ENCODE measurements at regions not wholly inside any gene's neighbourhood (a gene's known extent, or its start where the extent isn't known, plus 50 kb on each side); places are given as distances from the start of the nearest gene placed in this dataset.
A peak's percentile ranks its signal among the peaks of the same experiment; 100 is the strongest.
"Not testable (repeated sequence)": the region's sequence is repeated elsewhere in the genome, so short reads cannot be mapped to it uniquely, and the experiment has no call there.

DNA sequence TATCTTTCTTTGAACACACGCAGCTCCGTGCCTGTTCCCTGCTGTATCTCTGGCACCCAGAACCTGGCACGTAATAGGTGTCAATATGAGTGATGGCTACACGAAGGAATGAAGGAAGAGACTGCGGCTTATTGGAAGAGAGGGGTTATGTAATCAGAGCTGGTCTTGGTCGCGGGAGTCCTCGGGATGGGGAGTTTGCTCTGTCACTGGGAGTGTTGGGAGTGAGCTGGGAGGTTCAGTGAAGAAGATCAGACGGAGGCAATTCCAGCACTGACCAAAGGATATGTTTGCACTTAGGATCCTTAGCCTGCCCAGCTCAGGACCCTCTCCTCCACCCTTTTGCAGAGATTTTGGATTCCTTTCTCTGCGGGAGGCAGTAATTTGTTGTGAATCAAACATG is 709.1 kb downstream of the PTPRU start:
- DNase-seq = no peak

DNA sequence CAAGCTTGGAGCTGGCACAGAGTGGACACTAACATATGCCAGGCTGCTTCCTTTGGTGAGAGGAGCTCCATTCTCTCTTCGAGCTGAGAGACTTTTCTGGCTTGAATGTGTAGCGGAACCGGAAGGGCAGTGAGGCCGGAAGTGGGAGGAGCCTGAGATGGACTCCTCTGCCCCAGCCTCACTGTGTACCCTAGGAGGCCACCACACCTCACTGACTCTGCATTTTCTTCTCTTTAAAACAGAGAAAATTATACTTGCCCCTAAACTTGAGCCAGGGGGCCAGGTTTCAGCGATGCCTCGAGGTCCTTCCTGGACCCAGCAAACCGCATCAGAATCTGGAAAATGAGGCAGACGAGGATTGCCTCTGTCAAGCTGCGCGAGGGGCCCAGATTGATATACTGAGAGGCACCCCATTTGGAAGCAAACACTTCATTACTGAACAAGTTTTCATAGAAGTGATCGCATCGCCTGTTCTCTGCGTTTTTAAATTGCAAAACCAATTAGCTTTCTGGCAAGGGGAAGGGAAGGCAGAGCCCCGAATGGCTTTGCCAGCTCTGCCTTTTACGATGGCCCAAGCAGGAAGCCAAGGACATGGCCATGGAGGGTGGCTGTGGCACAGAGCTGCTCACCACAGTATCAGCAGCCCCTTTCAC is 708.1 kb downstream of the PTPRU start:
- DNase-seq = peak; percentile 20 to 51

DNA sequence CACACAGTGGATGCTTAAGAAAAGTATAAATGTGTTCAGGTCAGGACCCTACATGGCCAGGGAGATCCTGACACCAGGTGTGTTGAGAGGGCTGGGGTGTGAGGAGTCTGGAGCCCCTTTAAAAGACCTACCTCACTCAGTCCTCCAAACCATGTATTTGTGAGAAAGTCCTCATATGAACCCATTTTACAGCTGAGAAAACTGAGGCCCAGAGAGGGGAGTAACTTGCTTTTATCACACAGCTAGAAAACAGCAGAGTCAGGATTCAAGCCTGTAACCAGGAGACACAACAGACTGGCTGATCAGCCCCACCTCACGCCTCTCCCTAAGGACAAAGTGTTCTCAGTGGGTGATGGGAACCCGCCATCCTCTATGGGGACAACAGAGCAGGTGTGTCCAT is 706.7 kb downstream of the PTPRU start:
- no peak for DNase-seq

DNA sequence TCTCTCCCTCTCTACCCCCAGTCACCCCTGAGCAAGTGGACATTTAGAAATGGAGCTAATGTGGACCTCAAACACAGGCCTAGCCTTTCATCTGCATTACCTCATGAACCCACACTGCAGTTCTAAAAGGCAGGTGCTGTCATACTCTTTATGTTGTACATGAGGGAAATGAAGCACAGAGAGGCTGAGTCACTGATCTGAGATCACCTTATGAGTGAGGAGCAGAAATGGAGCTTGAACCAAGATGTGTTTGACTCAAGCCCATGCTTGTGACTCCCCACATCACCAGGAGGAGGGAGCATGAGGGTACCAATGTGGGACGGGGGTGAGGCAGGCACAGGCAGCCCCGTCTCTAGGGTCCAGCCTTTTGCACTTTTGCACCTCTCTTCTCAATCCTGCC is 702.8 kb downstream of the PTPRU start:
- no peak for DNase-seq

DNA sequence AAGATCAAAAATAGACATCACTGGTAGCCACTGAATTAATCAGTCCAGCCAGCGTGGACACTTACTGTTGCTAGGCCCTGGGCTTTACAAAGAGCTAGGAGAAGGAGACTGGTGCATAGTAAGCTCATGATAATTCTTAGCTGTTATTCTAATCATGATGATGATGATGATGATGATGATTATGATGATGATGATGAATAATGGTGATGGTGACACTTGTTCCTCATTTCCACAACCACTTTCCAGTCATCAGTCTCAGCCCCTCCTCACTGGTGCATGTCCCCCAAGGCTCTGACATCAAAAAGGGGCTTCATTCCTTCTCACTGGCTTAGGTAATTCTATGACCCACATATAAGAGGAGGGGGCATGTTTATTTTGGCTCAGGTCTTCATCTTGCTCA is 701.0 kb downstream of the PTPRU start:
- no peak for DNase-seq

DNA sequence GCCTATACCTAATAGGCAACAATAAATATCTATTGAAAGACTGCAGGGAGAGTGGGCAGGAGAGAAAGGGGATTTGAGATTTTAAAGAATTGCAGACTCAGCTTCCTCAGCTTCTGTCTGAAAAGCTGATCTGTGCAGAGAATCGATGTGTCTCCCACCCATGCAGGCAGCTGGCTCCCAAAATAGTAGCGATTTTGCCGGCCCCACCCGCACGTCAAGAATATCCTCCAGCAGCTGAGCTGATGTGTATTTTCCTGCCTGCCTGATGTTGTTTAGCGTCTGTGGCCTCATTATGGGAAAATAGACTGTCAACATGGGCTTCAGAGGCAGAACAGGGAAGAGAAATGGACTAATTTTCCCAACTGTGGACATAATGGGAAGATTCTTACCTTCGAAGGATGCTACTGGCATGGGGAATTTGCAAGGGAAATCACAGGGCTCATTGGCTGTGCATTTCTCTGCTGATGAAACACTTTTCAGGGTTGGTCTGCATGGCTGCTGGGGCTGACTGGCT is 699.8 kb downstream of the PTPRU start:
- no peak for DNase-seq

DNA sequence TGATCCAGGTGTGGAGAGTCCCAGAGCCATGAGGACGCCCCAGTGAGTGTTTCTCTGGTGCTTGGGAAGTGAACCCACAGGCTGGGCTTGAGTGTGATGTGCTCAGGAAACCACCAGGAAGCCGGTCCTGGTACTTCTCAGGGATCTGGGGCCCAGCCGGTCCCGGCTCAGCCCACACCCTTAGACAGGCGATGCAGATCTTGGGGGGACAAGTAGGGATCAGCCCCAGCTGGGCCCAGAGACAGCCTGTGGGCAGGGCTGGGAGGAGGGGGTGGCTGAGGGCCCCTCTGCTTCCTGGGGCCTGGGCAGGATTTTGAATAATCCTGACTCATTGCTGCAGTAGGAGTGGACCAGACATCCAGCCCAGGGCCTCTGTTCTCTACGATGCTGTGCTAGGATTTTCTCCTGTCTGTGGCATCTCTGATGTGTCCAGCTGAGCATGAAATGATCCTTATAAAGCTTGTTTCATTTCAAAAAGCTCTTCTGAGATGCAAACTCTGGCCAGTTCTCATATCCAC is 698.0 kb downstream of the PTPRU start:
- DNase-seq = no peak

DNA sequence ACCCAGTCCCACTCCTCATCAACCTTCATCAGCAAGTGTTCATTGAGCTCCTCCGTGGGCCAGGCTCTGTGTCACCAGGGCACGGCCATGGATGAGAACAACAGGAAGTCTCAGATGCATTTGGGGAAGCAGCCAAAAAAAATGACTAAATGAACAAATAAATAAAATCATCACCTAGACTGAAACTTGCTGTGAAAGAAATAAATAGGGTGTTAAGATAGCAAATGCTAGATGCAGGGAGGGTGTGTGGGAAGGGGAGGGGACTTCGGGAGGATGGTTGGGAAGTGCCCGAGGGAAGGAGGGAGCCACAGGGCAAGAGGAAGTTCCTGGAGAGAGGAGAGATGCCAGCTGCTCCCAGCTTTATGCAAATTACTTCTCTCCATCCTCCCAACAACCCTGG is 696.7 kb downstream of the PTPRU start:
- no peak for DNase-seq

DNA sequence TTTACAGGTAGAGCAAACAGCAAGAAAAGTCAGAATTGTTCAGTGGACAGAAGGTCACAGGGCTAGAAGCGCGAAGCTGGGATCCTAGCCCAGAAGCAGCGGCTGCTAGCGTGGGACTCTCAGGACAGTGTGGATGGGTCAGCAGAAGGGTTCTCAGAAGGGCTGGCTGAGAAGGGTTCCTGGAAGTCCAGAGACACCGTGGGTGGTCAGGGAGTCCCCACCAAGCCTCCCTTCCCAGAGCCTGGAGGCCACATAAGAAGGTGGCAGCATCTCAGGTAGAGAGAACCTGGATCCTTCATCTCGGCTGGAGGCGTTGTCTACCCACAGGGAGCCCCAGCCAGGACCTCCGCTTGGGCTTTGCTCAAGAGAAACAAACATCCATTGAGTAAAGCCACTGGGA is 696.3 kb downstream of the PTPRU start:
- no peak for DNase-seq

DNA sequence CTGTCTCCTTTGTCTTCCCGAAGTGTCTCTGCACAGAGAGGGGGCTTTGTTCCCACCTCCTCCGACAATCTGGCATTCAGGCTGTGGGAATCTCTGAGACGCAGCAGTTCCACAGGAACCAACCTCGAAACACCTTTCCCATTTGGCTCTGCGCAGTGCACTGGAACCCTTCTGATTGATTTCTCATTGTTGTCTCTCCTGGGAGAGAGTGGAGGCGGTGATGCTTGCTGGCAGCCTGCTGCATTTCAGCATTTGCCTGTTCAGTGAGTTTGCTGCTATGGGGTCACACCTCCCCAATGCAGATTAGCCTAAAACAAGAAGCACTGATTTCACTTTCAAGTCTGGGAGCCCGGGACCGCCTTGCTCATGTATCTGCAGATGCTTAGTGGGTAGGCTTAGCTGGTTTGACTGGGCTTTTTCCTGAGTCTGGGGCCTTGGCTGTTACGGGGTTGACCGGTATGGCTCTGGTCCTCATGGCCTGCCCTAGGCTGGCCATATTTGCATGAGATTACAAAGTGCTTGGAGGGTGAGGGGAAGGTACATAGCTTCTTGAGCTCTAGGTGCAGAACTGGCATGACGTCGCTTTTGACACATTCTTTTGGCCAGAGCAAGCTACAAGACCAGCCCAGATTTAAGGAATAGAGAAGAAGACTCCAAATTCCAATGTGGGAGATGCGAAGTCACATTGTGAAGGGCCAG is 695.3 kb downstream of the PTPRU start:
- no peak for DNase-seq

DNA sequence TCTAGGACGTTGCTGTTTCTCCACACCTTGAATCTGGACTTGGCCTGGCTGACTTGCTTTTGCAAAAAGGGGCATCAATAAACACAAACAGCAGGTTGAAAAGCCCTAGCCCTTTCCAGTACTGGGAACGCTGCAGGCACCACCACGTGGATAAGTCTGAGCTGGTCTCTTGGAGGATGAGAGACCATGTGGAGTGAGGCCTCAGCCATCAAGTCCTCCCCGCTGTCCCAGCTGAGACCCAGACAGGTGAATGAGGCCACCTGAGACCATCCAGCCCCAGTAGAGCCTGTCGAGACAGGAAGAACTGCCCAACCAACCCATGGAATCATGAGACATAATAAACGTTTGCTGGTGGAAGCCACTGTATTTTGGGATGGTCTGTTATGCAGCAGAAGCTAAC is 688.7 kb downstream of the PTPRU start:
- DNase-seq = no peak

DNA sequence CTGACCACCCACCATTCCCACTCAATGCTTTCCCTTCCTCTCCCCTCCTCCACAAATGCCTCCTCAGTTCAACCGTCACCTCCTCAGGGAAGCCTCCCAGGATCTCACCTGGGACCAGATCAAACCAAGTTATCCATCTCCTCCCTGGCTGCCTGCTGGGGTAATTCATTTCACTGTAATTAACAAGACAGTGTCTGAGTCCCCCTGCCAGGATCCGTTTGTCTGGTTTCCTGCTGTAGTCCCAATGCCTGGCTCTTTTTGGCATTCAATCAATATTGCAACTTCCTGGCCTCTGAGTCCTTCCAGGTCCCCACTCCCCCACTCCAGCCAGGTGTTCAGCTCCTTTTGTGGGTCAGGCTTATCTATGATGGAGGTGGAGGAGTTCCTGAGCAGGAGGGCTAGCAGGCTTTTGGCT is 687.7 kb downstream of the PTPRU start:
- no peak for DNase-seq

DNA sequence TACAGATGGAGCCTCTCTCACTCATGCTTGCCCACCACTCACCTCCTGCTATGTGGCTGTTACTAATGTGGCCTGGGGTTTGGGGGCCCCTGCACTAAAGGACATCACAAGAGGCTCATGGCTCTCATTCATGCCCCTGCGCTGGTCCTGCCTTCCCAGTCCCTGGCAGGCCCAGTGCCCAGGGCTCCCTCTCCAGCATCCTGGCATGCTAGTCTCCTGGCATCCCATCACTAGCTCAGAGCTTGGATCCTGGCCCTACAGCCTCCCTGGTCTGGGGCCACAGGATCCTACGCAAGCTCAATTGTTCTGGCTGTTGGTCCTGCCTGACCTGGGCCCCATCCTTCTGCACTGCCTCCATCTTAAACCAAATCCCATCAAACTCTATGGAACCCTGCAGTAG is 685.4 kb downstream of the PTPRU start:
- no peak for DNase-seq

DNA sequence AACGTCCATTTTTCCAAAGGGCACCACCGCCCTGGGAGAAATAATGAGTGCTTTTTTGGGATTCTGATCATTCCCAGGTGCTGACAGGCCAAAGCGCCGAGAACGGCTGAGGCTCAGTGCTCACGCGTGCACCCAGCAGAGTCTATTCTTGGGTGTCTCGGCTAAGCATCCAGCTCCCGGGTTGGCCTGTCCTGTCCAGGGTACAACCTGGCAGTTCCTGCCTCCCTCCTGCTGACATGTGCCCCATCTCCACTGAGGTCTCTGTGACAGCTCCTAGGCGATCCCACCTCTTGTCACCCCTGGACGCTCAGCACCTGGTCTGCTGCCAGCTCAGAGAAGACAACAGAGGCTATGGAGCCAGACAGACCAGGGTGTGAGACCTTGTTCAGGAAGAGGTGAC is 684.5 kb downstream of the PTPRU start:
- DNase-seq = no peak

DNA sequence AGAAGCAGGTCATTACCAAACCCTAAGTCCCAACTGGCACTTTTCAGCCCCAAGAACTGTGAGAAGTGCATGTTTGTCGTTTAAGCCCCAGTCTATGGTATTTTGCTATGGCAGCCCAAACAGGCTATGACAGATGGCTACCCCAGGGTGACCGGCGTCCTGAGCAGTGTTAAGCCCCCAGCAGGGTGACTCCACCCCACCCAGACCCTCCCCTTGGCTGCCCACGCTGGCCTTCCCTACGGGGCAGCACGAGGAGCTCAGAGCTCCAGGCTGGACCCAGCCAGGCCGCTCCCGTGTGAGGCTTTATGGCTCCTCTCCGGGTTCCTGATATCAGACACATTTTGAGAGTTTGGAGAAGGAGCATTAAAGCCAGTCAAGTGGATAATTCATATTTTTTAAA is 684.0 kb downstream of the PTPRU start:
- DNase-seq = no peak

DNA sequence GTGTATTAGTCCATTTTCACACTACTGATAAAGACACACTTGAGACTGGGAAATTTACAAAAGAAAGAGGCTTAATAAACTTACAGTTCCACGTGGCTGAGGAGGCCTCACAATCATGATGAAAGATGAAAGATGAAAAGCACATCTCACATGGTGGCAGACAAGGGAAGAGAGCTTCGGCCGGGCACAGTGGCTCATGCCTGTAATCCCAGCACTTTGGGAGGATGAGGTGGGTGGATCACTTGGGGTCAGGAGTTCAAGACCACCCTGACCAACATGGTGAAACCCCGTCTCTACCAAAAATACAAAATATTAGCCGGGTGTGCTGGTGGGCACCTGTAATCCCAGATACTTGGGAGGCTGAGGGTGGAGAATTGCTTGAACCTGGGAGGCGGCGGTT is 682.7 kb downstream of the PTPRU start:
- DNase-seq = not testable (repeated sequence)

DNA sequence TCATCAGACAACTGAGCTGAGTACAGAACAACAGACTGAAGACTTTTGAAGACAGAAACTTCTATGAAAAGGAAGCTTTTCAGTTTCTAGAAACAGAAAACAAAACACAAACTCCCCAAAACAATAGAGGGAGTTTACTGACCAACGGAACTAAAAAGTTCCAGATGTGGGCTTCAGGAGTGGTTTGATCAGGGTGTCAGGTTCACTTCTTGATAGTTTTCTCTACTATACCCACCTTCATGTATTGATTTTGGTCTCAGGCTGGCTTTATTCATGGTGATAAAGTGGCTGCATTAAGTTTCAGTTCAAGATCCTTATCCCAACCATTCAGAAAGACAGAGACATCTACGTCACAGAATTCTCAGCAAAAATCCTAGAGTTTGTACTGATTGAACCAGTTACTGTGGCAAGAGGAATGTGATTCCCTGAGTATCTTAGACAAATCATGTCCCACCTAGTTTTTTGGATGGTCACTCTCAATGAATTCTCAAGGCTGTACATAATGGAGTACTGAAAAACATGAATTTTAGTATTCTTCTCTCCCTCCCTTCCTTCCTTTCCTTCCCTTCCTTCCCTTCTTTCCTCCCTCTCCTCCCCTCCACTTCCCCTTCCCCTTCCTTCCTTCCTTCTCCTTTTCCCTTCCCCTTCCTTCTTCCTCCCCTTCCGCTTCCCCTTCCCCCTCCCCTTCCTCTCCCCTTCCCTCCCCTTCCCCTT is 680.5 kb downstream of the PTPRU start:
- no peak for DNase-seq

DNA sequence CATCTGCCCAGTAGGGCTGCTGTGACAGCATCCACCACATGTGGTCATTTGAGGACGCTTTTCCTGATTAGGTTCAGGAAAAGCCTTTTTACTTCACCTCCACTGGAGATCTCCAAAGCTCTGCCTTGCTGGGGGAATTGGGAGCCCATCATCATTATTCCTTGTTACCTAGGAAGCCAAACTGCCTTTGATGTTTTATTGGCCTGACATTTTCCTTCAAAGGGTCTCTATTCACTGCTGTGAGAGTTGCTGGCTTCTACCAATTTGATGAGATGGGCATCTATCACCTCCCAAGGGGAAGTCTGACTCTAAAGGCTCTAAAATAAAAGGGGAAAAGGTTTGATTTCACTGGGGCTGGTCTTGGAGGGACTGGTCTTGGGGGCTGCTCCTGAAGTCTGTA is 678.6 kb downstream of the PTPRU start:
- no peak for DNase-seq

DNA sequence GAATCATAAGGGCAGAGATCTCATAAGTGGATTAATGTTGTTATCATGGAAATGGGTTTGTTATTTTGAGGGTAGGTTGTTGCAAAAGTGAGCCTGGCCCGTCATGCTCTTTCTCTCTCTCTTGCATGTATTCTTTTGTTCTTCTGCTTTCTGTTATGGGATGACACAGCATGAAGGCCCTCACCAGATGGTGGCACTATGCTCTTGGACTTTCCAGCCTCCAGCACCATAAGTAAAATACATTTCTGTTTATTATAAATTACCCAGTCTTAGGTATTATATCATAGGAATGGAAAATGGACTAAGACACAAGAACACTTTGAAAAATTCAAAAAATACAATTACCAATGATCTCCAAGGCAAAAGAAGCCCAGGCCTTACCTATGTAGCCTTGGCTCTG is 676.1 kb downstream of the PTPRU start:
- DNase-seq = no peak

DNA sequence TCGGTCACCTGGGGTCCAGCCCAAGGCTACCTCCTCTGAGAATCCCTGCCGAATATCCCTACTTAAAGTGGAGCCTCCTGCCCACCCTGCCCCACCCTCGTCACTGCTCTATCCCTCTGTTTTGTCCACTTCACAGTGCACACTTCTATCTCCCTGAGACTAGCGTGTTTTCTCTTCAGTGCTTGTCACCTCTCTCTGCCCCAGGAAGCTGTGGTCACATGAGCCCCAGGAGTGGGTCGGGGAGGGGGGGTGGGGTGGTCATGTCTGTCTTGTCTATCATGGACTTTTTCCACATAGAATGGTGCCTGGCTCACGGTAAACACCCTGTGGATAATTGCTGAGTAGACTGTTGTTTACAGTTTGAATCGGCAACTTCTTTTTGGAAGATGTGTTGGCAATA is 673.6 kb downstream of the PTPRU start:
- DNase-seq = no peak

DNA sequence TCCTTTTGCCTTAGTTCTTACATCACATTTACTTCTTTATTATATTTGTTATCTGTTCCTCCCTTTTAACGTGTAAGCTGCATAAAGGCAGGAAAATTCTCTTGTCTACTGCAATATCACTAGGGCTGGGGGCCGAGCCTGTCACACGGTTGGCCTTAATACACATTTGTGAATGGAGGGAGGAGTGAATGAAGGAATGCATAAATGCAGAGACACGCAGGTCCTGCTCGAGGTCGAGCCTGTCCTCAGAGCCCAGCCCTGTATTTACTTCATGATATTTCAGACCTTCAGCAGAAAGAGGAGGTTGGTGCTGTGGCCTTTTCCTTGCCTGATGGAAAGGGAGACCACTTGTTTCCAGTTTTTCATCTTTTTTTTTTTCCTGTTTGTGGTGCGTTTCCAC is 671.3 kb downstream of the PTPRU start:
- no peak for DNase-seq

DNA sequence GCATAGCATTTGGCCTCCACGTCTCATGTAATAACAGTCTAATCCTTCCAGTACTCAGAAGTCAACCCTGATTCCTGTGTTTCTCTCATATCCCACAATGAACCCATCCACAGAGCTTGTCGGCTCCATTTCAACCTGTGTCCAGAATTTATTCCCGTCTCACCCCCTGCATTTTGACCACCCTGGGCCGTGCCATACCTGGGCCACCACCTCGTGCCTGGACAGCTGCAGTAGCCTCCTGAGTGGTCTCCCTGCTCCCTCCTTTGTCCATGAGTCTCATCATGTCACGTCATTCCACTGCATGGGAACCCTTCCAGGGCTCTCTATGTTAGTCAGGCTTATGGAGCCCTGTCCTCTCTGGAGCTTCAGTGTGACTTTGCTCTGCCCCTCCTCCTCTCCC is 670.6 kb downstream of the PTPRU start:
- no peak for DNase-seq

Measured in right lung (tissue), 2 donors.